GM18502 (cell line): ENCODE measurements at regions not wholly inside any gene's neighbourhood (a gene's known extent, or its start where the extent isn't known, plus 50 kb on each side); places are given as distances from the start of the nearest gene placed in this dataset.

Experiments
- ATAC-seq: cut with Tn5 transposase; IDR thresholded peaks from one replicate; pipeline ENCODE4 v1.9.1; 2021; ENCODE audit warnings: mild to moderate bottlenecking; ENCODE audit not compliant: unreplicated experiment, poor library complexity

DNA sequence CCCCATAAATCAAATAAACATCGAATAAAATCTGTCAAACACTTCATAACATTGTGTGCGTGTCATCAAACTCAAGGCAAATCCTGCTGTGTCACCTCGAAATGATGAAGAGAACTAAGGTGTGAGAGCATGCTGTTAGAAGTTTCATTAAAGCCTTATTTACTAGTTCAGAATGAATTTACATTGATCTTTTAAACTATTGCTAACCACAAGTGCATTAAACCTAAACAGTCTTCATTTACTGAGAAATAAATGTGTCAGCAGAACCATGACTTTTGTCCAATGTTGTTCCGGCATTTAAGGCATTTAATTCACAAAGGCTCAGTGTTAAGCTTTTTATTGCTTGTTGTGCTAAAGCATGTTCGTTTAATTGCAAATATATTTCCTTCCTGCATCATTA lies 474.4 kb downstream of the SETD4 start:
- ATAC-seq: no peak

DNA sequence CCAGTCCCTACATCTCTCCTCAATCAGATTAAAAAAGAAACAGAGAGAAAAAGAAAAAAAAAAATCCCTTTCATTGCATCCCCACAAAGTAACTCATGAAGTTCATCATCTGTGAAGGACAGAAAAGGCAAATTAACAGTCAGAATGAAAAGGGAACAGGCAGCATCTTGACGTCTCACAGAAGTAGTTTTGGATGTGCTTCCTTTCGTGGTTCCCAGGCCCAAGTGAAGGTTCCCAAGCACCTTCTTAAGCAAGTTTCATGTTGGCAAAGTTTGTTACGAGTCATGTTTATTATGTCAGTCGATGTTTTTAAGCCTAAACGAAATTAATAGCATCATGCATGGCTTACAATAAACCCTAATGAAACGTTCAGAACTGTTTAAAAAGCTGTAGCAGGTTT lies 475.2 kb downstream of the SETD4 start:
- no peak for ATAC-seq

DNA sequence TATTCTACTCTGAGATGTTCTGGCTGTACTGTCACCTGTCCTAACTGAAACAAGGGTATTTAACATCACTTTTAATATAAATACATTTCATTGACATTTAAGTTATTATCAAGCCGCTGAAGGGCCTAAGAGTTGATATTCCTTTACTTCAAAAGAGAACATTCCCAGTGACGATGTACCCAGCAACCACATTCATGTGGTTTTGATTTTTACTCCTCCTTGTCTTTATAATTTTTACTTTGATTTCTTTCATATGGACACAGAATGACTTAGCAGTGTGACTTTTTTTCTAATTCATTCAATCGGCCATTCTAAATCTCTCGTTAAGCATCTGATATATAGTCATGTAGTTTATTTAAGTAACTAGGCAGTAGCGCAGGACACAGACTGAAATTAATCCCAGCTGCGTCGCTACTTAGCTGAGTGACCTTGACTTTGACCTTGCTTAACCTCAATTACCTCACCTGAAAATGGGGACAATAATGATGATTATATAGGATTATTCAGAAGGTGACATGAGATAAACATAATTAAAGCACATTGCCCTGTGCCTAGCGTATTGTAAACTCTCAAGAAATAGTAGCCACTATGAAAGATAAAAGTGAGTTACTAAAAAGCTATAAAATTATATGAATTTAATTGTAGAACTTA lies 476.6 kb downstream of the SETD4 start:
- ATAC-seq: no peak

DNA sequence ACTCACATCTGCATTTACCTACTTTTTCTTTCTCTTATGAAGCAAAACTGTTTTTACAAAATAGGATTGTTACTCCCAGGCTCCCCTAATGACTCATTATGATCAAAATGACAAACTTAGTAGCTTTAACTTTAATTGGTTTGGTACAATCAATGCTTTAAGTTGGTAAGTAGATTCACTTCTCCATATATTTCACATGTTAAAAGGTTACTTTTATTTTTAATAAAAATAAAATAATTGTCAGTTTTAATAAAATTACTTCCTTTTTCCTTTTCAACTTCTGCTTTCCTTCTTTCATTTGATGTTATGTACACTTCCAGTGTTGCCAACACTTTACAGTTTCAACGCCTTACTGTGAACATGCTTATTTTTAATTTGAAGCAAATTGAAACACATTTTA lies 477.6 kb downstream of the SETD4 start:
- no peak for ATAC-seq

DNA sequence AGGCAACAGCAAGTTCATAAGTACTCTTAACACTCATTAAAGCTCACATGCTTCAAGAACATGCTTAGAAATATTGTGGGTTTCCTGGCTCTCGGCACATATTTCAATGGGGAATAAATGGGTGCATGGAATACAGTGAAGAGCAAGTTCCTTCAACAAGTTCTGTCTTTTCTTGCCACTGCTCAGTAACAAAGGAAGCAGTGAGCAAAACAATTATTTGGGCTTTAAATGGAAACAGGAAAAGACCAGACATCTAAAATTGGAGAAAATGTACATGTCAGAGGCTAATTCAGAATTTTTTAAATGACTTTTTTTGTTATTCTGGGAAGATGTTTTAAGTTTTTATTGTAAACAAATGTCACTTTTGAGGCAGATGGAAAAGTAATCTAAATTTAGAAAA lies 478.7 kb downstream of the SETD4 start:
- ATAC-seq: no peak

DNA sequence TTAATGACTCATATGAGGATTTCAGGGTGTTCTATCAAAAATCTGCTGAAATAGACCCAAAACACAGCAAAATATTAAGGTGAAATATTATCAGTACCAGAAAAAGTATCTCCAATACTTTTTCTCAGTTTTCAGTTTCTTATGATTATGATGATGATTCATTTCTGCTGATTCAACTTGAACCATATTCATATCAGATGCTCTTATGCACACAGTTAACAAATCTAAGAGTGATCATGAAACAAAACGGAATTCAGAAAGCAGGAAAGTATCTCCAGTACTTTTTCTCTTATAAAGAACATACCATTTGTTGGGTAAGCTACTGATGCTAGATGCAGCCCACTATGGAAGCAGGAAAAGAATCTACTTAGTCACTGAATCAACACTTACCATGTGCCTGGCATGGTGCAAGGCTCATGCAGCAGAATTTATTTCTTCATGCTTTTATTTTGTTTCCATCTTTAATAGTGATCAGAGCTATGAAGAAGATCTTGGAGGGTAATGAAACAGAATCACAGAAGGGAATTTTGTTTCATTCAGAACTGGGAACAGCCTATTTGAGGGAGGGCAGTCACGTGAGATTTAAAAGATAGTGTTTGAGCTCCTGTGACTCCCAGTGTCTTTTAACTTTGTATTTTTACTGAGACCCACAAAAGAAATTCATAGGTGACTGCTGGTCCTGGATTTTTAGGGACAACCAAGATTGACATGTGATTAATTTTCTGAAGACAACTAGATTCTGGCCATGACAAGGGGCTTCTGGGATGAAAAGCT lies 480.6 kb downstream of the SETD4 start:
- no peak for ATAC-seq

DNA sequence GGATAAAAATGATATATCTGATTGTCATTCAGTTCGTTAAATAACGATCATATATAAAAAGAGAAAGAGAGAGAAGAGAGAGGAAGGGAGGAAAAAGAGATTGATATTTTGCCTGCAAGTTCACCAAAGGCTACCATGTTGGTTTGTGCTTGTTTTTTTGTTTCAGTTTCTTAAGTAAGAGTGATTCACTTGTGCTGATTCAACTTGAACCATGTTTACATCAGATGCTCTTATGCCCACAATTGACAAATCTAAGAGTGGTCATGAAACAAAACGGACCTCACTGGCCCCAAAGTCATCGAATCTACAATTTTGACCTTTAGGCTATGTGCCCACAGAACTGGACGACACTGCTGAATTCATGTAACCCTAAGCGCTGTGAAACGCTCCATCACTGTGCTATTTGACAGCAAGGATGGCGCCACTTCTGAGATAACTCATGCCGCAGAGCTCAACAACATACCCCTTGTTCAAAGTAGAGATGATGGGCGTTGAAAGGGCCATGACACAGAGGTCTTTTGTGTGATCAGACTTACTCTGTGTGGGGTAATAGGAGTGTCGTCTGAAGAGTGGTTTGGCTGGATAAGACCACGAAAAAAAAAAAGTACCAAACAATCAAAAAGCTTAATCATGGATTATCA lies 481.4 kb downstream of the SETD4 start:
- ATAC-seq: no peak

DNA sequence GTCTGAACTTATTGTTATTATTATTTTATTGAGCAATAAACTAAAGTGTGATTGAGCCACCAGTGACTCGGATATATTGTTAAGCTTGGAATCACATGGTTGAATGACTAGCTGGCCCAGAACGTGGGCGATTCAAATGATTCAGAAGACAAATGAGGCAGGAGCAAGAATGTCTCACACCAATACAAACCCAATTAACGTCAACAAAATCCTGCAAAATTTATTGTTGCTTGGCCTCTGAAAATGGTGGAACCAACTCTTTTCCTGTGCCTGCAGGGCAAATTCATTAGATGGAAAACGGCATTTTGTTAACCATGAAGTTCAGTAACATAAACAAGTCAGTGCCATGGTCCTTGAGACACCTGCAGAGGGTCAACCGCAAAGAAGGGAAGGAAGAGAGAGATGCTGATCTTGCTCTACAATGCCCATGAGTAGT lies 482.0 kb downstream of the SETD4 start:
- ATAC-seq: no peak

DNA sequence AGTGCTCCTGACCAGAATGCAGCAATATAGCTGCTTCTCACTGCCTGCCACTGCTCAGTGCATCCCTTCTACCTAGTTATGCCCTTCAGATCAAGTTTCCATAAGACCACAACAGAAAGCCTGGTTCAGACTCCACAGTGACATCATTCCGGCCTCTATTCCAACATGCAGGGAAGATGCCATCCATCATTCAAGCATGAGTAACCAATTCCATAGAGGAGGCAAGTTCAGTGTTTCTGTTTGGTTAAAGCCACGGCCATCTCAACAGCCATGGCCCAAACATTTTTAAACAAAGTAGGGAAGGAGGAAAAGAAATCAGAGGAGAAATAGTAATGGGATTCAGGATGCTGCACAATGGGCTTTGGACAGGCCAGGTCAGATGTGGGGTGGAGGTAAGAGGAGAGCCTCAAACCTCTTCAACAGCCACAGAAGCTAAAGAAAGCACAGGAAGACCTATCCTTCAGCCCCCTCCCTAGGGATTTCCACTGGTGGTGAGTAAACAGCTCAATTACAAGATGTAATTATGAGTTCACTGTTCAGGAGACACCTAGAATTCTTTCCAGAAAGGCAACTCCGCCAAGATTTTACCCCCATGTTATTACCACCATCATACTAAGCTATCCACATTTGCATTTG lies 484.9 kb downstream of the SETD4 start:
- no peak for ATAC-seq

DNA sequence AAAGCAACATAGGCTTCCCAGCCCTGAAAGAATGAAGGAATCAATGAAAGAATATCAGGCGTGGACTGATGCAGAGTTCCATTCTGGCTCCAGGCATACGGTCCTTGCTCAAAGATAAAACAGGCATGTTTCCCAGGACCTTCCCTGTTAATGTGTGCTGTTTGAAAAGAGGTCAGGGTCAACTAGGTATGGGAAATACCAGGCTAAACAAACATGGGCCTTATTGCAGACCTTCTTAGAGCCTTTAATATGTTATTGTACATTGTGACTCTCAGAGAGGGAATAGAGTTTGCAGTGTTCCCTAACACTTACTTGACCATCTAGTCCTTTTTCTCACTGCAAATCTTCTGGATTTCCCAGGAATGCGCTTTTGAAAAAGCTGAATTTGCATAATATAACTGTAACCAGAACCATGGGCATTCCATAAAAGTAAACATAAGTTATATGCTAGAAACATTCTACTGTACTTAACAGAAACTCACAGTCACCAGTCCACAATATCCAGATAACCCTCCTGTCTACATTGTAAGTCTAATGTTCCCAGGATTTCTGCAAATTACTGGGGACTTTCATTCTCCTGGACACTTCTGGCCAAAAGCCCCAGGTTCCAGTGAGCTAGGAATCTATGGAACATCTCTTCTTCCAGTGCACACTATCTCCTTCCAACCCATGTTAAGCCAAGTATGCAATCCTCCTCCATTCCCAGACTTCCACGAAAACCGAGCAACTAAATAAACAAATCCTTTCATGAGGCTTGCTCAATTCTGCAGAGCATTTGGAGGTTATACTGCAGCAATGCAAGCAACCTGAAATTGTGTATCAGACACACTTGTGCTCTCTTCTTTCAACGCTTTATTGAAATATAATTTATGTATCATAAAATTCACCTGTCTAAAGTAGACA lies 486.6 kb downstream of the SETD4 start:
- ATAC-seq: no peak

DNA sequence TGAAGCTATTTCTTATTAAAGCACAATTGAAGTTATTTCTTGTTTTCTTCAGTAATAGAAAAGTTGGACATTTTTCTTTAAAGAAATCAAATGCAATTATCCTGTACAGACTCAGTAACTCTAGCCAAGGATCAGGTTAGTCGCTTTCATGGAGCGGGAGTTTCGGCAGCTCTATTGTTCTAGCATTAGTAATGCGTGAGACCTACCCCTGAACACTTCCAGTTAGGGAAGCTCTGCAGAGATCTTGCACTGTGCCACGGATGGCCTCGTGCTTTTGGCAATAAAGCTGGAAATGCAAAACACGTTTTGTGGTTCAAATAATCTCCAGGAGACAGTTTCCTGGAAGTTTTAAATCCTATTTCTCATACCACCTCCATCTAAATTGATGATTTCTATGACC lies 488.4 kb downstream of the SETD4 start:
- ATAC-seq: no peak

DNA sequence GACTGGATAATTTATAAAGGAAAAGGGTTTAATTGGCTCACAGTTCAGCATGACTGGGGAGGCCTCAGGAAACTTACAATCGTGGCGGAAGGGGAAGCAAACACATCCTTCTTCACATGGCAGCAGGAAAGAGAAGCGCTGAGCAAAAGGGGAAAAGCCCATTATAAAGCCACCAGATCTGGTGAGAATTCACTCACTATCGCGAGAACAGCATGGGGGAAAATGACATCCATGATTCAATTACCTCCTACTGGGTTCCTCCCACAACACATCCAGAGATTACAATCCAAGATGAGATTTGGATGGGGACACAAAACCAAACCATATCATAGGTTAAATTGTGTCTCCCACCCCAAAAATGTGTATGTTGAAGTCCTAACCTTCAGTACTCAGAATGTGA lies 491.7 kb downstream of the SETD4 start:
- no peak for ATAC-seq

DNA sequence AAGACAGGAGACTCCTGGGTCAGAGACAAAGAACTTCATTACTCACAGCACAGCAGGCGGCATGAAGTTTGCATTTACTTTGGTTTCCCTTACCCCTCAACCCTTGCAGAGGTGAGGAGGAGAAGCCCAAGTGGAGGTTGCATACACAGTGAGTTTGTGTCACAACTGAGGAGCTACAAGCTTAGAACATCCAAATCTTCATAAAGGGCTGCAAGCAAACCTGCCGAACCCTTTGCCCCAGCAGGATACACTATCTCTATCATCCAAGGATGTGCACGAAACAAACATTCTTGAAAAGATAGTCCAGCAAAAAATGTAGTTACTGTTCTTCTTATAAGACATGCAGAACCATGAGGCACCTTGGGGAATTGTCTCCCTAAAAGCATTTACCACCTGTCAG lies 493.5 kb downstream of the SETD4 start:
- no peak for ATAC-seq

DNA sequence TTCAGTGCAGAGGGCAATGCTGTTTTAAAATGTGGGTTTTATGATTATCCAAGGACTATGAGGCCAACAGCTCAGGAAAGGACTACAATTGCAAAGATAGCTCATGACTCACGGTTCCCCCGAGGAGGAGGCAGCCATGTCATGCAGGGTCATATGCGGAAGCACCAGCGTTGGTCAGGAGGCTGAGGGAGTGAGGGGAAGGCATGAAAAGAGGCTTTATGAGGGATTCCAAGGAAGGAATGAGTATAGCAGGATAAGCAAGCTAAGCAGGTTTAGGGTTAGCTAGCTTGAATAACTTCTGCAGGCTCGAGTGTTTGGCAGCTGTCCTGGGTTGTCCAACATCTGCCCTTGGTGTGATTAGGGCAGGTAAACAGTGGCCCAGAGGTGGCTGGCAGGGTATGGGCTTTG lies 495.1 kb downstream of the SETD4 start:
- no peak for ATAC-seq

DNA sequence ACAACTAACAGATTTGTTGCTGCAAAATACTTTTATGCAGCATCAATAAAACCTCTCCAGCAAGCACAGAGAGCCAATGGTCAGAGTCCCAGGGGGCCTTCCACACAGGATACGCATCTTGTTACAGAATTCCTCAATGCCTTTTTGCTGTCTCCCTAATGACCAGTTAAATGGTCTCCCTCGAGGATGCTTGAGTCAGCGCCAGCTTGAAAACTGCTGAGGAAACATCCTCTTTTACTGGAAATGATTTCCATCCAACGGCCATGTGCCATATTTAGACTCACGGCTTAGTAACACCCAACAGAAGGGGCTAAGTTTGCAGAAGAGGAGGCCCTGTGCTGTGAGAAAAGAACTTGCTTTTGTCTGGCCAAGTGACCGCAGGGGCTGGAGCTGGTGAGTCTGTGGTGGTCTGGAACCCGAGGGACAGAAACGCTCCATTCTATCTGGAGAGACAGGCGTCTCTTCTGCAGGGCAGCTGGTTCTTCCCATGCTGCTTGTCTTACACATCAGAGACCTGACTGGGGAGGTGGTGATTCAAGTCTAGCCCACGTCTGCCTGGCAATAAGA lies 496.4 kb downstream of the SETD4 start:
- no peak for ATAC-seq

DNA sequence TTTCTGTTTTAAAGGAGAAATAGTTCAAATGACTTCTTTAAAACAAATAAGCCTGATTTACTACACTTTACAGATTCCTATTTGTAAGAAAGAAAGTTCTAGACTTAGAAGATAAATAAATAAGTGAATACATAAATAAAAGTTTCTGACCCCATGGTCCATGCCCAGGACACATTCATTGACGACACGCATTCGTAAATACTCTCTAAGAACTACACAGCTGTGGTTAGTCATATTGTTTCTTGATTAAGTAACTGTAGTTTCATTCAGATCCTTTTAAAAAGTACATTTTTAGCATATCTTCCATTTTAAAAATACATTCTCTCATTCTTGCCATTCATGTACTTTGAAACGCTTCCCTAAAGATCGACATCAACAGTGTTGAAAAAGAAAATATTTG lies 497.4 kb downstream of the SETD4 start:
- no peak for ATAC-seq

DNA sequence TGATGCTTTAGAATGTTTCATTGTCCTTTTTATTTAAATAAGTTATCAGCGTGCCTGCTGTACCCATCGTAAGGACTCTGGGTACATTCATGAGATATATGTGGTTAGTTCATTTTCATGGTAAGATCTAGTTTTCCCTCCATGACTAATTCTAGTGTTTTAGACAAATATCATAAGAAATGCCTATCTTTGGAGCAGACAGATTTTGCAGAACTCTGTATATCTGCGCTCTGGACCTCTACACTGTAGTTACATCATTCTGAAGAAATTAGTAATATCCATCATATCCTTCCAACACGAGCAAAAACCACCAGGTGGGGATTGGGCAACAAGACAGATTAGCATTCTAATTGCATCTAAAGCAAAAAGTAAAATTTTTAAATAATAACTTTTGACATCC lies 499.2 kb downstream of the SETD4 start:
- ATAC-seq: no peak

DNA sequence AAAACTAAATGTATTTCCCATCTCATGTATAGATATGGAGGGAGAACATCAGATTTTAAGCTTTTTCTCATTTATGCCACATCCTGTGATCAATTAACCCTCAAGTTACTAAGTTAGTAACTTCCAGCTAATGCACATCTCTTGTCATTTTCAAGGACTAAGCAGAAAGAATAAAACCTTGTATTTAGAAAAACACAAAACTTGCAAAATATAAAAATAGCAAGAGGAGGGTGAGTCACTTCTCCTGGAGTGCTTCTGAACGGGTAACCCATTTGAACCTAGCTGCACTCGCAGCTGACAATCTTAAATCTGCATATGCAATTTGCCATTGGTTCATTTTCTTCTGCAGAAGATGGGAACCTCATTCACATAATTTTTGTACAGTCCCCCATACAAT lies 500.5 kb downstream of the SETD4 start:
- ATAC-seq: no peak

DNA sequence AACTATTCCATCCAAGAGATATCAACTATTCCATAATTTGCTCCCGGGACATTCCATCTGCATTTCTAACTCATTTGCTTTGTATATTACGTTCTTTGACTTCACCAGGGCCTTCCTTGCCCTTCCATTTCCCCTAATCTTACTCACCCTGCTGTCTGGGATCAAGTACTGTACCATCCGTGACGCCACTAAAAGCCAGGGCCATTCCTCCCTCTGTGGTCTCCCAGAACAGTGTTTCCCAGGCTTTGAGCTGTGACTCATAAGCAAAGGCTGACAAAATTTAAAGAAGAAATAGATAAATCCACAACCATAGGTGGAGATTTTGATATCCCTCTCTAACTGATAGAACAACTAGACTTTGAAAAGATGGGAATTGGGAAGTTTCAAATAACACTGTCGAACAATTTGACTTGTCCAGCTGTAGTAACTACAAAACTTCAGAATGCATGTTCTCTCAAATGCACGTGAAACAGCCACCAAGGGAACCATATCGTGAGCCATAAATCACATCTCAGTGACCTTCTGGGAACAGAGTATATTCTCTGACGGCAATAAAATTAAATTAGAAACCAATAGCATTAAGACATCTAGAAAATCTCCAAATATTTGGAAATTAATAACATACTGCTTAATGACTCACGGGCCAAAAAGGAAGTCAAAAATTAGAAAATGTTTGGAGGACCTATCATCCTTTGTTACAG lies 501.0 kb downstream of the SETD4 start:
- no peak for ATAC-seq
